HG03280 (cell line): ENCODE measurements at regions not wholly inside any gene's neighbourhood (a gene's known extent, or its start where the extent isn't known, plus 50 kb on each side); places are given as distances from the start of the nearest gene placed in this dataset.
"Not testable (repeated sequence)": the region's sequence is repeated elsewhere in the genome, so short reads cannot be mapped to it uniquely, and the experiment has no call there.

Source experiments
- ATAC-seq: cut with Tn5 transposase; IDR thresholded peaks from one replicate; pipeline ENCODE4 v1.9.1; 2021; ENCODE audit warnings: mild to moderate bottlenecking, moderate library complexity; ENCODE audit not compliant: unreplicated experiment

GRCh38 chr5:91315701-91316100 is 67.4 kb downstream of the ARRDC3 start:
- ATAC-seq: no peak

GRCh38 chr5:91313757-91314673 is 69.1 kb downstream of the ARRDC3 start:
- ATAC-seq: peak; percentile 49

- no peak for ATAC-seq
Measured at GRCh38 chr5:91312698-91313097, 70.4 kb downstream of the ARRDC3 start.

- peak; percentile 86 for ATAC-seq
Measured at GRCh38 chr5:91311697-91312501, 71.2 kb downstream of the ARRDC3 start.

- ATAC-seq: peak; percentile 8
Measured at GRCh38 chr5:91311168-91311696, 71.9 kb downstream of the ARRDC3 start.

GRCh38 chr5:91308157-91308556 is 75.0 kb downstream of the ARRDC3 start:
- ATAC-seq: not testable (repeated sequence)

- no peak for ATAC-seq
Measured at GRCh38 chr5:91307048-91307447, 76.1 kb downstream of the ARRDC3 start.

- no peak for ATAC-seq
Measured at GRCh38 chr5:91306497-91306896, 76.6 kb downstream of the ARRDC3 start.

GRCh38 chr5:91305640-91306039 is 77.5 kb downstream of the ARRDC3 start:
- ATAC-seq: no peak

- ATAC-seq: not testable (repeated sequence)
Measured at GRCh38 chr5:91304015-91304414, 79.1 kb downstream of the ARRDC3 start.

GRCh38 chr5:91302958-91303357 is 80.2 kb downstream of the ARRDC3 start:
- no peak for ATAC-seq

- ATAC-seq: no peak
Measured at GRCh38 chr5:91302305-91302704, 80.8 kb downstream of the ARRDC3 start.

GRCh38 chr5:91301106-91301846 is 81.8 kb downstream of the ARRDC3 start:
- ATAC-seq: no peak

GRCh38 chr5:91297994-91298393 is 85.1 kb downstream of the ARRDC3 start:
- ATAC-seq: no peak

- no peak for ATAC-seq
Measured at GRCh38 chr5:91296674-91297143, 86.4 kb downstream of the ARRDC3 start.

GRCh38 chr5:91296102-91296501 is 87.0 kb downstream of the ARRDC3 start:
- ATAC-seq: not testable (repeated sequence)

GRCh38 chr5:91293131-91293530 is 90.0 kb downstream of the ARRDC3 start:
- ATAC-seq: peak; percentile 94

GRCh38 chr5:91291628-91292569 is 91.2 kb downstream of the ARRDC3 start:
- ATAC-seq: no peak

GRCh38 chr5:91288118-91288916 is 94.8 kb downstream of the ARRDC3 start:
- no peak for ATAC-seq
